ENCODE measurements at regions not wholly inside any gene's neighbourhood (a gene's known extent, or its start where the extent isn't known, plus 50 kb on each side); places are given as distances from the start of the nearest gene placed in this dataset.
"Not testable (repeated sequence)": the region's sequence is repeated elsewhere in the genome, so short reads cannot be mapped to it uniquely, and the experiment has no call there.

- DNase-seq (ENCODE audit: low spot score) = no peak
These were observed 78.1 kb upstream of the YWHAQ start for GRCh38 chr2:9708683-9709538.

GRCh38 chr2:9709539-9710285, 78.9 kb upstream of the YWHAQ start:
- no peak for DNase-seq (ENCODE audit: low spot score)

GRCh38 chr2:9710311-9710710, 79.5 kb upstream of the YWHAQ start:
- no peak for DNase-seq (ENCODE audit: low spot score)

GRCh38 chr2:9712263-9712662, 81.5 kb upstream of the YWHAQ start:
- DNase-seq (ENCODE audit: low spot score) = no peak

GRCh38 chr2:9714630-9715214, 83.9 kb upstream of the YWHAQ start:
- DNase-seq (ENCODE audit: low spot score) = no peak

GRCh38 chr2:9715238-9715637, 84.4 kb upstream of the YWHAQ start:
- DNase-seq (ENCODE audit: low spot score) = no peak

- no peak for DNase-seq (ENCODE audit: low spot score)
These were observed 87.2 kb upstream of the YWHAQ start for GRCh38 chr2:9717886-9718451.

- DNase-seq (ENCODE audit: low spot score) = no peak
These were observed 89.7 kb upstream of the YWHAQ start for GRCh38 chr2:9720352-9721093.

GRCh38 chr2:9721344-9721743, 90.5 kb upstream of the YWHAQ start:
- no peak for DNase-seq (ENCODE audit: low spot score)

GRCh38 chr2:9722451-9722850, 91.7 kb upstream of the YWHAQ start:
- DNase-seq (ENCODE audit: low spot score) = no peak

- no peak for DNase-seq (ENCODE audit: low spot score)
These were observed 93.8 kb upstream of the YWHAQ start for GRCh38 chr2:9724565-9724964.

GRCh38 chr2:9725106-9725505, 94.3 kb upstream of the YWHAQ start:
- no peak for DNase-seq (ENCODE audit: low spot score)

GRCh38 chr2:9726016-9726415, 95.2 kb upstream of the YWHAQ start:
- not testable (repeated sequence) for DNase-seq (ENCODE audit: low spot score)

GRCh38 chr2:9730523-9730922, 99.7 kb upstream of the YWHAQ start:
- DNase-seq (ENCODE audit: low spot score) = not testable (repeated sequence)

GRCh38 chr2:9732824-9733223, 102.0 kb upstream of the YWHAQ start:
- no peak for DNase-seq (ENCODE audit: low spot score)

GRCh38 chr2:9734308-9734707, 103.5 kb upstream of the YWHAQ start:
- DNase-seq (ENCODE audit: low spot score) = no peak

- no peak for DNase-seq (ENCODE audit: low spot score)
These were observed 104.5 kb upstream of the YWHAQ start for GRCh38 chr2:9735335-9735734.

- DNase-seq (ENCODE audit: low spot score) = no peak
These were observed 105.2 kb upstream of the YWHAQ start for GRCh38 chr2:9736021-9736420.

GRCh38 chr2:9737053-9737875, 106.0 kb upstream of the TAF1B start:
- no peak for DNase-seq (ENCODE audit: low spot score)

GRCh38 chr2:9738062-9738461, 105.2 kb upstream of the TAF1B start:
- no peak for DNase-seq (ENCODE audit: low spot score)

Data from pons (tissue), 1 donor.